ENCODE measurements at regions not wholly inside any gene's neighbourhood (a gene's known extent, or its start where the extent isn't known, plus 50 kb on each side); places are given as distances from the start of the nearest gene placed in this dataset.

- TF ChIP-seq CTCF (IDR thresholded peaks at IDR 0.05): peak; percentile 79
- TF ChIP-seq SIN3A (IDR thresholded peaks at IDR 0.05; ENCODE audit: borderline replicate concordance, insufficient read depth, low read depth, low read length): no peak
- TF ChIP-seq REST (IDR thresholded peaks at IDR 0.05; ENCODE audit: insufficient read depth in 1 of 2, low read depth in 2 of 2, low read length in 1 of 2): no peak
- TF ChIP-seq POLR2AphosphoS5 (IDR thresholded peaks at IDR 0.05; ENCODE audit: low read depth, low read length): no peak
- TF ChIP-seq TCF7L2 (IDR thresholded peaks at IDR 0.05; ENCODE audit: low read depth, low read length): no peak
Measured at GRCh38 chr2:14903709-14904374, 271.3 kb downstream of the LRATD1 start.

Measured in Panc1 (cell line).